IMR-90 (cell line): ENCODE measurements at regions not wholly inside any gene's neighbourhood (a gene's known extent, or its start where the extent isn't known, plus 50 kb on each side); places are given as distances from the start of the nearest gene placed in this dataset.

Experiments used
- ATAC-seq: fragments of 200-7000 bp; cut with Tn5 transposase; 2 replicates; pipeline ENCODE4 v1.9.1; 2020; ENCODE audit warnings: low read depth, mild to moderate bottlenecking, moderate library complexity
- BruUV-seq: library from RNA; stranded (reverse); fragments of 400-500 nt; replicated peaks from 2 replicates; lab custom pipeline; 2021; lab: Mats Ljungman, UMichigan
- CTCF ChIA-PET: fragments of 300-600 bp; formaldehyde crosslinking; extraction: SDS; loops from one replicate; lab custom pipeline; 2021; ENCODE audit warnings: antibody characterized with exemption; lab: Yijun Ruan, JAX
- POLR2A ChIA-PET: fragments of 300-600 bp; sonication (Branson Sonifier 250); formaldehyde crosslinking; loops from one replicate; lab custom pipeline; 2022; ENCODE audit warnings: antibody characterized with exemption; ENCODE audit not compliant: unreplicated experiment; lab: Charles Lee
- DNase-seq: peaks from one replicate; pipeline ENCODE4 v3.0.0; 2013
- H2AFZ ChIP-seq: replicated peaks from 2 replicates; pipeline ENCODE3; 2013; ENCODE audit warnings: low read length, mild to moderate bottlenecking; ENCODE audit not compliant: poor library complexity
- H2AK5ac ChIP-seq: 2 replicates; pipeline ENCODE4 v1.6.1; 2013; ENCODE audit warnings: low read depth, low read length, inconsistent platforms
- H2AK9ac ChIP-seq: replicated peaks from 2 replicates; pipeline ENCODE3; 2013; ENCODE audit warnings: mild to moderate bottlenecking, low read depth, low read length, moderate library complexity; ENCODE audit not compliant: poor library complexity
- H2BK120ac ChIP-seq: 2 replicates; pipeline ENCODE4 v1.6.1; 2013; ENCODE audit warnings: low read depth, low read length, inconsistent platforms
- H2BK15ac ChIP-seq: 3 replicates; pipeline ENCODE4 v1.6.1; 2013; ENCODE audit warnings: low read depth, low read length, inconsistent platforms
- H2BK20ac ChIP-seq: 2 replicates; pipeline ENCODE4 v1.6.1; 2013; ENCODE audit warnings: low read depth, mild to moderate bottlenecking, inconsistent platforms, low read length, moderate library complexity
- H2BK5ac ChIP-seq: 2 replicates; pipeline ENCODE4 v1.6.1; 2013; ENCODE audit warnings: mild to moderate bottlenecking, low read depth, low read length, inconsistent platforms; ENCODE audit not compliant: poor library complexity, severe bottlenecking
- H3K14ac ChIP-seq: replicated peaks from 2 replicates; pipeline ENCODE4 v1.6.1; 2013; ENCODE audit warnings: low read depth, low read length, inconsistent platforms
- H3K18ac ChIP-seq: 2 replicates; pipeline ENCODE4 v1.6.1; 2013; ENCODE audit warnings: low read depth, low read length, control low read depth
- H3K23ac ChIP-seq: 2 replicates; pipeline ENCODE4 v1.6.1; 2013; ENCODE audit warnings: low read depth, low read length, inconsistent platforms
- H3K27ac ChIP-seq: 2 replicates; pipeline ENCODE4 v1.5.1; 2013; ENCODE audit warnings: mild to moderate bottlenecking, control low read depth, low read length; ENCODE audit not compliant: insufficient read depth
- H3K27me3 ChIP-seq: 2 replicates; pipeline ENCODE4 v1.6.1; 2013; ENCODE audit warnings: low read length; ENCODE audit not compliant: control insufficient read depth, insufficient read depth
- H3K36me3 ChIP-seq: 2 replicates; pipeline ENCODE4 v1.6.1; 2013; ENCODE audit warnings: low read length, mixed read lengths; ENCODE audit not compliant: control insufficient read depth, insufficient read depth
- H3K4ac ChIP-seq: 2 replicates; pipeline ENCODE4 v1.6.1; 2013; ENCODE audit warnings: low read depth, low read length, inconsistent platforms
- H3K4me1 ChIP-seq: 2 replicates; pipeline ENCODE4 v1.6.1; 2013; ENCODE audit warnings: low read length, mixed read lengths; ENCODE audit not compliant: control insufficient read depth, insufficient read depth
- H3K4me2 ChIP-seq: 2 replicates; pipeline ENCODE4 v1.6.1; 2013; ENCODE audit warnings: low read depth, mild to moderate bottlenecking, control low read depth, low read length, moderate library complexity
- H3K4me3 ChIP-seq: 2 replicates; pipeline ENCODE4 v1.5.1; 2013; ENCODE audit warnings: low read depth, mild to moderate bottlenecking, control low read depth, low read length, moderate library complexity; ENCODE audit not compliant: insufficient read depth
- H3K56ac ChIP-seq: 2 replicates; pipeline ENCODE4 v1.6.1; 2013; ENCODE audit warnings: low read length, inconsistent platforms; ENCODE audit not compliant: insufficient read depth; ENCODE audit errors: extremely low read depth
- H3K79me1 ChIP-seq, 2 experiments: 2 replicates each; pipeline ENCODE4 v1.6.1; 2013; ENCODE audit warnings: low read length in 2 of 2, inconsistent platforms in 1 of 2, low read depth in 1 of 2
- H3K9ac ChIP-seq: 2 replicates; pipeline ENCODE4 v1.6.1; 2013; ENCODE audit warnings: low read depth, low read length, control low read depth
- H3K9me1 ChIP-seq: 2 replicates; pipeline ENCODE4 v1.6.1; 2013; ENCODE audit warnings: low read length, inconsistent platforms; ENCODE audit not compliant: insufficient read depth
- H3K9me3 ChIP-seq: 2 replicates; pipeline ENCODE4 v1.6.1; 2013; ENCODE audit warnings: low read length; ENCODE audit not compliant: control insufficient read depth, insufficient read depth
- H4K20me1 ChIP-seq: 2 replicates; pipeline ENCODE4 v1.6.1; 2013; ENCODE audit warnings: low read length, inconsistent platforms; ENCODE audit not compliant: insufficient read depth
- H4K5ac ChIP-seq: 2 replicates; pipeline ENCODE4 v1.6.1; 2013; ENCODE audit warnings: mild to moderate bottlenecking, low read depth, low read length, control low read depth
- H4K8ac ChIP-seq, 2 experiments: 2 replicates each; pipeline ENCODE4 v1.6.1; 2013; ENCODE audit warnings: low read depth in 2 of 2, low read length in 2 of 2, control low read depth in 1 of 2, inconsistent platforms in 1 of 2
- H4K91ac ChIP-seq: 2 replicates; pipeline ENCODE4 v1.6.1; 2013; ENCODE audit warnings: low read depth, low read length, inconsistent platforms; ENCODE audit not compliant: insufficient read depth
- FOS ChIP-seq: fragments of 150-350 bp; IDR thresholded peaks from 2 replicates; pipeline ENCODE4 v1.6.1; 2016; ENCODE audit warnings: low read depth, low read length
- RFX5 ChIP-seq: IDR thresholded peaks from 2 replicates; pipeline ENCODE4 v1.8.0; 2012; ENCODE audit warnings: low read depth, mild to moderate bottlenecking, low read length, moderate library complexity
- dilution Hi-C: fragments of 300-500 bp; cut with HindIII; formaldehyde crosslinking; loops from one replicate; pipeline ENCODE4 v1.14.3; 2018; ENCODE audit warnings: low sequenced_read_pairs; ENCODE audit not compliant: unreplicated experiment
- in situ Hi-C: fragments of 300-500 bp; cut with MboI; formaldehyde crosslinking; loops from 3 replicates; pipeline ENCODE4 v1.14.3; 2019; ENCODE audit warnings: low sequenced_read_pairs, inconsistent platforms, mixed read lengths
- intact Hi-C: fragments of 100-400 bp; cut with micrococcal nuclease; formaldehyde crosslinking; loops from 2 replicates; pipeline ENCODE4 v1.10.0; 2022
- TF ChIP-seq, protein P1 (sequence below): conservative IDR thresholded peaks from 2 replicates; pipeline ENCODE4 v1.5.1; 2012; ENCODE audit warnings: mild to moderate bottlenecking, low read depth, low read length, improper control_type of control experiment

DNA sequence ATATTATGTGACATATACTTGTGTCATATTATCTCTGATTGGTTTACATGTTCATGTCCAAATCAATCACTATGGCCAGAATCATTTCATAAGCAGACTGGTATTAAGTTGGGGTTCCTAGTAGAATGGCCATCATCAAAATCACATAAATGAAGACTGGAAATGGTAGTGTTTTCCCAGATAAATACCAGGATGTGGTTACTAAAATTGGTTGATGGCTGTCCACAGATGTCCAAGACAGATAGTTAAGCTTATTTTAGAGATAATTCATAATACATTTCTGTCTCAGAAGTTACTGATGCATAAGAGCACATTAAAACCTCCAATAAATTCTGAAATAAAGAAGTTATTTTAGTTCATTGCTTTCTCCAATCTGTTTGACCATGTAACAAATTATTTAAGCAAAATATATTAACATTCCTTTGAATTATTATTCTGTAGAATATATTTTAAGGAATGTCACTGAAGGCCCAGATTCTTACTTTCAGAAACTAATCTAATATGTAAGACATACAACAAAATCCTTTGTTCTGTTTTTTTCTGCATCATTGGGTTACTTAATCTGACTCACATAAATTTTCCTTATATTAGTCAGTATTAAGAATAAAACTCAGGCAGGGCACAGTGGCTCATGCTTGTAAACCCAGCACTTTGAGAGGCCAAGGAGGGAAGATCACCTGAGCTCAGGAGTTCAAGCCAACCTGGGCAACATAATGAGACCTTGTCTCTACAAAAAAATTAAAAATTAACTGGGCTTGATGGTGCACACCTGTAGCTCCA is 483.9 kb downstream of the PTPRC start:
- H4K5ac ChIP-seq, result no peak overlapping the region
- peak overlapping the region; percentile 4; the same call in 1 of the 2 replicates for H3K27ac ChIP-seq
- ChIA-PET POLR2A (no interaction called here), CTCF (interaction anchor here (0.6 to 2.0 kb wide), 4 partner anchors 10 to 339 kb away, joined by 3 to 7 read pairs (median 3); no protein-coding TSS in a partner anchor)
- H3K4me2 ChIP-seq, result no peak overlapping the region
- DNase-seq (peak; percentile 74), ATAC-seq (peak; percentile 37; the same call in 1 of the 2 replicates)
- no TSS peak for BruUV-seq
- peak overlapping the region; percentile 66 for H3K4ac ChIP-seq
- H2BK15ac ChIP-seq, result peak overlapping the region; percentile 92
- H3K4me3 ChIP-seq, result no peak overlapping the region
- intact Hi-C loops (loop anchor here (5.0 to 10.0 kb wide), 2 partner anchors 150 to 292 kb away; no protein-coding TSS in a partner anchor), dilution Hi-C loops (no loop called here), in situ Hi-C loops (loop anchor here (25.0 kb wide), 1 partner anchor 335 kb away; no protein-coding TSS in a partner anchor)
- no peaks in the 10 kb centered on the region for H4K20me1 ChIP-seq
- H2AFZ ChIP-seq, result no peak overlapping the region
- H2BK20ac ChIP-seq, result peak overlapping the region; percentile 86; the same call in 1 of the 2 replicates
- no peaks in the 10 kb centered on the region for H3K79me1 ChIP-seq
- peak overlapping the region; percentile 68 for H2AK5ac ChIP-seq
- peak overlapping the region; percentile 46; the same call in 1 of the 2 replicates for H3K14ac ChIP-seq
- H3K27me3 ChIP-seq, result no peaks in the 10 kb centered on the region
- H3K56ac ChIP-seq, result no peak overlapping the region
- H2BK120ac ChIP-seq, result peak overlapping the region; percentile 73
- no peaks in the 10 kb centered on the region for H3K36me3 ChIP-seq
- TF ChIP-seq FOS (peak; percentile 27; the same call in 1 of the 2 replicates), RFX5 (no peak)
- TF ChIP-seq, protein P1, sequence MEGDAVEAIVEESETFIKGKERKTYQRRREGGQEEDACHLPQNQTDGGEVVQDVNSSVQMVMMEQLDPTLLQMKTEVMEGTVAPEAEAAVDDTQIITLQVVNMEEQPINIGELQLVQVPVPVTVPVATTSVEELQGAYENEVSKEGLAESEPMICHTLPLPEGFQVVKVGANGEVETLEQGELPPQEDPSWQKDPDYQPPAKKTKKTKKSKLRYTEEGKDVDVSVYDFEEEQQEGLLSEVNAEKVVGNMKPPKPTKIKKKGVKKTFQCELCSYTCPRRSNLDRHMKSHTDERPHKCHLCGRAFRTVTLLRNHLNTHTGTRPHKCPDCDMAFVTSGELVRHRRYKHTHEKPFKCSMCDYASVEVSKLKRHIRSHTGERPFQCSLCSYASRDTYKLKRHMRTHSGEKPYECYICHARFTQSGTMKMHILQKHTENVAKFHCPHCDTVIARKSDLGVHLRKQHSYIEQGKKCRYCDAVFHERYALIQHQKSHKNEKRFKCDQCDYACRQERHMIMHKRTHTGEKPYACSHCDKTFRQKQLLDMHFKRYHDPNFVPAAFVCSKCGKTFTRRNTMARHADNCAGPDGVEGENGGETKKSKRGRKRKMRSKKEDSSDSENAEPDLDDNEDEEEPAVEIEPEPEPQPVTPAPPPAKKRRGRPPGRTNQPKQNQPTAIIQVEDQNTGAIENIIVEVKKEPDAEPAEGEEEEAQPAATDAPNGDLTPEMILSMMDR, result no peak
- H3K9me3 ChIP-seq, result no peaks in the 10 kb centered on the region
- peak overlapping the region; percentile 85; the same call in 1 of the 2 replicates for H3K18ac ChIP-seq
- peak overlapping the region; percentile 37; the same call in 1 of the 2 replicates for H4K91ac ChIP-seq
- no peak overlapping the region for H3K9ac ChIP-seq
- no peak overlapping the region; the same call in 1 of the 2 replicates for H3K23ac ChIP-seq
- H4K8ac ChIP-seq, result peak overlapping the region in 1 of 2 experiments; percentile 45; a peak in 2 of 4 replicates
- peaks cover 4% of the 10 kb centered on the region; the same call in 1 of the 2 replicates for H3K4me1 ChIP-seq
- H3K9me1 ChIP-seq, result 0 out of 2 replicates have a peak, but pooled peaks cover 3% of the 10 kb centered on the region
- peak overlapping the region; percentile 64 for H2BK5ac ChIP-seq
- H2AK9ac ChIP-seq, result no peak overlapping the region
